Smooth muscle cell (in vitro differentiated cells): ENCODE measurements at regions not wholly inside any gene's neighbourhood (a gene's known extent, or its start where the extent isn't known, plus 50 kb on each side); places are given as distances from the start of the nearest gene placed in this dataset.

Source experiments
- DNase-seq: peaks from one replicate; lab custom pipeline; 2025; ENCODE audit not compliant: unreplicated experiment; lab: John Stamatoyannopoulos, UW
- H2AFZ ChIP-seq: fragments of 200-600 bp; sonication (generic); 2 replicates; pipeline ENCODE4 v1.6.0; 2016; ENCODE audit warnings: antibody characterized with exemption, low read depth, mild to moderate bottlenecking
- H3F3A ChIP-seq: fragments of 200-600 bp; sonication (generic); 2 replicates; pipeline ENCODE4 v1.6.0; 2017; ENCODE audit warnings: antibody characterized with exemption, low read depth
- H3K27ac ChIP-seq: fragments of 200-600 bp; sonication (generic); 2 replicates; pipeline ENCODE4 v1.5.1; 2016; ENCODE audit warnings: low read depth, mild to moderate bottlenecking
- H3K27me3 ChIP-seq: fragments of 200-600 bp; sonication (generic); 2 replicates; pipeline ENCODE4 v1.6.1; 2016; ENCODE audit warnings: low read depth, mild to moderate bottlenecking
- H3K36me3 ChIP-seq: fragments of 200-600 bp; sonication (generic); 2 replicates; pipeline ENCODE4 v1.5.1; 2016; ENCODE audit warnings: low read depth
- H3K4me1 ChIP-seq: fragments of 200-600 bp; sonication (generic); 2 replicates; pipeline ENCODE4 v1.5.1; 2016; ENCODE audit warnings: low read depth
- H3K4me2 ChIP-seq: fragments of 200-600 bp; sonication (generic); 2 replicates; pipeline ENCODE4 v1.6.0; 2016; ENCODE audit warnings: mild to moderate bottlenecking
- H3K4me3 ChIP-seq: fragments of 200-600 bp; sonication (generic); 2 replicates; pipeline ENCODE4 v1.5.1; 2016; ENCODE audit warnings: mild to moderate bottlenecking
- H3K79me2 ChIP-seq: fragments of 200-600 bp; sonication (generic); 2 replicates; pipeline ENCODE4 v1.6.0; 2016; ENCODE audit warnings: low read depth, mild to moderate bottlenecking
- H3K9ac ChIP-seq: fragments of 200-600 bp; sonication (generic); 2 replicates; pipeline ENCODE4 v1.6.0; 2016; ENCODE audit warnings: low read depth
- H3K9me3 ChIP-seq: fragments of 200-600 bp; sonication (generic); replicated peaks from 2 replicates; pipeline ENCODE4 v1.5.1; 2016; ENCODE audit warnings: low read depth
- H4K20me1 ChIP-seq: fragments of 200-600 bp; sonication (generic); 2 replicates; pipeline ENCODE4 v1.6.0; 2016; ENCODE audit warnings: low read depth
- CTCF ChIP-seq: fragments of 200-600 bp; sonication (generic); IDR thresholded peaks from 2 replicates; pipeline ENCODE4 v1.5.1; 2017; ENCODE audit warnings: borderline replicate concordance, mild to moderate bottlenecking, antibody characterized with exemption; ENCODE audit not compliant: insufficient read depth, poor library complexity, severe bottlenecking
- WGBS: methylation state at CpG from one replicate; pipeline ENCODE4 v1.1.7; 2016; ENCODE audit warnings: low lambda C conversion rate; 5-methylcytosine and 5-hydroxymethylcytosine counted together

DNA sequence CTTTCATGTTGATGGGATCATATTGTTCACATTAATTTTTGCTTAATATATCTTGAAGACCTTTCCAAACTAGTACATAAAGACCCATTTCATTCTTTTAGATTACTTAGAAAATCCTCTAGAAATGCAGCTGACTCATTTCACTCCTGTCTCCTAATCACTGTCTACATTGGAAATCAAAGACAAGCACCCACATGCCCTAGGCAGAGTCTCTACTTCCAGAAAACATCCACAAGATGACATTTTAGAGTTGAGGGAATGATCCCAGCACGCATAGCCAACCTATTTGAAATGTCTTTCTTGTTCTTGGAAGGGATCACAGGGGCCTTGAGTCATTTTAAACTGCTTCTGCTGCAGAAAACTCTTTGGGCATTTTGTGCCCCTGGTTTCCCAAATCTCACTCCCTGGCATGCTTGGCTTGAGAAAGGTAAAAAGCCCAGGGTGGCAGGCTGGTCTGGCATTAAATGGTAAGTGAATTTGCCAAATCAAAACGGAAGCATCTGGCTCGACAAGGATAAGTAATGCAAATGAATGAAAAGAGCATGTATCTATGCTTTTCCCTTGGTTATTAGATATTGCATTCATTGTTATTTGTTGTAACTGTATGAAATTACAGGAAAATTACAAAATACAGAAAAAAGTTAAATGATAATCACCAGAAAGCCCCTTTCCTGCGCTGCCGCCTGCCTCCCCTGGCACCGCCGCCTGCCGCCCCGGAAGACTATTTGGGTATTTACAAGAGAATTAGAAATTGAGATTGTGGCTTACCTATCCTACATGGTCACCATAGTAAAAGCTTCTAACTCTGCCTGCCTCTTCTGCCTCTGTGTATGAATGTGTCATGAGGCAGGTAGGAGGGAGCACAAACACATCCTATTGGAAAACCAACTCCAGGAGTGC is 225.3 kb downstream of the PTEN start:
- H3K27me3 ChIP-seq, result no peaks in the 10 kb centered on the region
- DNase-seq, result no peak
- no peaks in the 10 kb centered on the region for H4K20me1 ChIP-seq
- no peak for TF ChIP-seq CTCF
- no peak overlapping the region for H3K9ac ChIP-seq
- H3K36me3 ChIP-seq, result no peaks in the 10 kb centered on the region
- H3K4me2 ChIP-seq, result peak overlapping the region; percentile 19
- peaks cover 3% of the 10 kb centered on the region for H3K4me1 ChIP-seq
- H3K4me3 ChIP-seq, result no peak overlapping the region
- no peaks in the 10 kb centered on the region for H3F3A ChIP-seq
- H3K27ac ChIP-seq, result peak overlapping the region; percentile 39
- H3K9me3 ChIP-seq, result no peaks in the 10 kb centered on the region
- no peaks in the 10 kb centered on the region for H3K79me2 ChIP-seq
- no peak overlapping the region for H2AFZ ChIP-seq
- 91% methylated on average over 9 of the region's 9 CpGs for WGBS

DNA sequence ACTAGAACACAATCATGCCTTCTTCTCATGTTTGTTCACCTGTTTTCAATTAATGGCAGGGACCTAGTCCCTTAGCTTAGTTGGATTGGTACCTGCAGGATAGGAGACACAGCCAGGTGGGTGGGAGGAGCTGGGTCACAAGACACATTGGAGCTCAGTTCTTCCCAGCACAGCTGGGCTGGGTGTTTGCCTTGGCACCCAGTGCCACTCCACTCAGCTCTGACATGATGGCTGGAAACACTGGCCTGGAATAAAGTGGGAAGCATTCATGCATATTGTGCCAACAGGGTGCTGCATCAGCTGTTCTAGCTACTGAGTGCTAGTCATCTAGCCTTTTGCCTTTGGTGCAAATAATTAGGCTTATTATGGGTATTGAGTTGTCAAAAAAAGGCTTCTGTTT is 226.1 kb downstream of the PTEN start:
- no peaks in the 10 kb centered on the region for H3F3A ChIP-seq
- H3K79me2 ChIP-seq, result no peaks in the 10 kb centered on the region
- no peak for DNase-seq
- peaks cover 3% of the 10 kb centered on the region for H3K4me1 ChIP-seq
- no peaks in the 10 kb centered on the region for H3K36me3 ChIP-seq
- H4K20me1 ChIP-seq, result no peaks in the 10 kb centered on the region
- no peak overlapping the region for H2AFZ ChIP-seq
- no peak overlapping the region for H3K4me3 ChIP-seq
- H3K27me3 ChIP-seq, result no peaks in the 10 kb centered on the region
- TF ChIP-seq CTCF, result no peak
- no peaks in the 10 kb centered on the region for H3K9me3 ChIP-seq
- no peak overlapping the region for H3K9ac ChIP-seq
- H3K27ac ChIP-seq, result no peak overlapping the region
- no peak overlapping the region for H3K4me2 ChIP-seq

- Histone ChIP-seq H3K79me2 (no peaks in the 10 kb centered on the region), H3K27me3 (no peaks in the 10 kb centered on the region), H4K20me1 (no peaks in the 10 kb centered on the region), H3K9me3 (no peaks in the 10 kb centered on the region), H3F3A (peaks cover 2% of the 10 kb centered on the region), H3K4me1 (no peaks in the 10 kb centered on the region), H3K4me2 (no peak overlapping the region), H3K36me3 (no peaks in the 10 kb centered on the region), H3K4me3 (no peak overlapping the region), H2AFZ (no peak overlapping the region), H3K27ac (no peak overlapping the region), H3K9ac (no peak overlapping the region)
- TF ChIP-seq CTCF, result no peak
- WGBS, result 96% methylated on average over 7 of the region's 7 CpGs
- no peak for DNase-seq
Observed at GRCh38 chr10:88090568-88091214, 227.3 kb downstream of the PTEN start.
